Ectodermal cell (in vitro differentiated cells): ENCODE measurements at regions not wholly inside any gene's neighbourhood (a gene's known extent, or its start where the extent isn't known, plus 50 kb on each side); places are given as distances from the start of the nearest gene placed in this dataset.

ENCODE experiments used
- H3K27ac ChIP-seq: 2 replicates; pipeline ENCODE4 v1.7.0; 2013; ENCODE audit warnings: mild to moderate bottlenecking, low read depth, low read length; ENCODE audit not compliant: insufficient read depth, poor library complexity, severe bottlenecking
- H3K27me3 ChIP-seq: 2 replicates; pipeline ENCODE4 v1.7.0; 2013; ENCODE audit warnings: mild to moderate bottlenecking, low read length; ENCODE audit not compliant: insufficient read depth, control insufficient read depth, poor library complexity, severe bottlenecking
- H3K36me3 ChIP-seq: one replicate; pipeline ENCODE4 v1.7.0; 2013; ENCODE audit warnings: low read length; ENCODE audit not compliant: control insufficient read depth, insufficient read depth
- H3K4me1 ChIP-seq: one replicate; pipeline ENCODE4 v1.7.0; 2013; ENCODE audit warnings: low read length; ENCODE audit not compliant: control insufficient read depth, insufficient read depth
- H3K4me3 ChIP-seq: 2 replicates; pipeline ENCODE4 v1.7.0; 2013; ENCODE audit warnings: low read depth, low read length, control low read depth; ENCODE audit not compliant: insufficient read depth
- H3K9me3 ChIP-seq: 2 replicates; pipeline ENCODE4 v1.7.0; 2013; ENCODE audit warnings: mild to moderate bottlenecking, low read length, moderate library complexity; ENCODE audit not compliant: control insufficient read depth
- WGBS, 2 experiments: methylation state at CpG; one replicate each; pipeline ENCODE4 v1.1.7; 2013; ENCODE audit warnings: missing lambda C conversion rate in 2 of 2; 5-methylcytosine and 5-hydroxymethylcytosine counted together

DNA sequence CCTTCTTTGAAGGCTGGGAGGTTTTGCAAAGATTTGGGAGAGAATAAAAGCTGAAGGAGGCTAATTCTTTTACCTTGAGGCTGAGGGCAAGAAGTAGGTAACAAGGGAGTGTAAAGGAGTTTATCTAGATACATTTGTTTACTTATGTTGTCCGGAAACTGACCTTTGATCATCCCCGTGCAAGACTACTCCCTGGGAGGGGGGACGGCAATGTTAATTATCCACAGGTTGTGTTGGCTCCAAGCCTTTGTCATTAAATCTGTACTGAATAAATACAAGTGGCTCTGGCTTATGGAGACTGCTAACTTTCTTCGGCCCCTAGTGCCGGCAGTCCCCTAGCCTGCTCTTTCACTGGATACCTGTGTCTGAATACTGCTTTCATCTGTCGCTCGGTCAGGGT lies 1250.6 kb upstream of the LRRTM3 start:
- Histone ChIP-seq H3K27me3 (no peaks in the 10 kb centered on the region), H3K27ac (no peak overlapping the region), H3K9me3 (no peaks in the 10 kb centered on the region), H3K36me3 (no peaks in the 10 kb centered on the region), H3K4me1 (no peaks in the 10 kb centered on the region), H3K4me3 (no peak overlapping the region)
- 91 to 95% methylated on average over 5 to 7 of the region's 7 CpGs for WGBS, 2 experiments

DNA sequence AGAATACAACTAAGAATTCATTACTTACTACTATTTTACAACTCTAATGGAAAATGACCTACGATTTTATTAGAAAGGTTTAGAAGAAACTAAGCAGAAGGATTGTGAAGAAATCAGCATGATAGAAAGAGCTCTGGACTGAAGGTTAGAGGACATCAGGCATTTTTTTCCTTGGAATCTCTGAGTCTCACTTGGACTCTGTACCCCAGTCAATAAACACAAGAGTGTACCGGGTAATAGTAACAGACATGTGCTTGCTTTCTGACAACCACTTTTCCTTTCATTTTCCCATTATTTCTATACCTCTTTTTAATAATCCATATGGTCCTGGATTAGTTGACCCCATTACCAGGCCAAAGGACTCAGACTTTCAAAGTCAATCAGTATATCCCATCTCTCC lies 1240.9 kb upstream of the LRRTM3 start:
- Histone ChIP-seq H3K4me3 (no peak overlapping the region), H3K4me1 (no peaks in the 10 kb centered on the region), H3K27me3 (no peaks in the 10 kb centered on the region), H3K9me3 (no peaks in the 10 kb centered on the region), H3K27ac (no peak overlapping the region), H3K36me3 (no peaks in the 10 kb centered on the region)
- WGBS, 2 experiments, result 93 to 98% methylated on average over 2 of the region's 2 CpGs

DNA sequence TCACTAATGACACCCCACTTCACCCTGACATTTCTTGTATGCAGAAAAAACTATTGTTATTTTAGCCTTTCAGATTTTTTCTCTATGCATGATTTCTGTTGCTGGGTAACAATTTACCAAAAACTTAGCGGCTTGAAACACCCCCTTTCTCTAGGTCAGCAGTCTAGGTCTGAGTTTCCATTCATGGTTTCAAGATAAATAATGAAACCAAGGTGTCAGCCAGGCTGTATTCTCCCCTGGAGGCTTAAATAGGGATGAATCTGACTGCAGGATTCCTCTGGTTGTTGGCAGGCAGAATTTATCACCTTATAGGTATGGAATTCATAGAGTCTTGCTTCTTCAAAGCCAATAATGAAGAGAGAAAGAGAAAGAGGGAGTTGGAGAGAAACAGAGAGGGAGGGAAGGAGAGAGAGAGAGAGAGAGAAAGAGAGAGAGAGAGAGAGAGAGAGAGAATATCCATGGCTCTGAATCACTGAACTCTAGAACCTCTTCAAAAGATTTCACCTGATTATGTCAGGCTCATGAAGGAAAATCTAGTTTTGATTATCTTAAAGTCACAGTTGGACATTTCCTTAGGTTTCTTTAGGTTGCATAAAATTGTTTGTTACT lies 1224.6 kb upstream of the LRRTM3 start:
- Histone ChIP-seq H3K4me1 (no peaks in the 10 kb centered on the region), H3K27ac (no peak overlapping the region), H3K36me3 (no peaks in the 10 kb centered on the region), H3K4me3 (no peak overlapping the region), H3K27me3 (no peaks in the 10 kb centered on the region), H3K9me3 (no peaks in the 10 kb centered on the region)
- WGBS, 2 experiments, result 92 to 93% methylated on average over 1 of the region's 1 CpG

DNA sequence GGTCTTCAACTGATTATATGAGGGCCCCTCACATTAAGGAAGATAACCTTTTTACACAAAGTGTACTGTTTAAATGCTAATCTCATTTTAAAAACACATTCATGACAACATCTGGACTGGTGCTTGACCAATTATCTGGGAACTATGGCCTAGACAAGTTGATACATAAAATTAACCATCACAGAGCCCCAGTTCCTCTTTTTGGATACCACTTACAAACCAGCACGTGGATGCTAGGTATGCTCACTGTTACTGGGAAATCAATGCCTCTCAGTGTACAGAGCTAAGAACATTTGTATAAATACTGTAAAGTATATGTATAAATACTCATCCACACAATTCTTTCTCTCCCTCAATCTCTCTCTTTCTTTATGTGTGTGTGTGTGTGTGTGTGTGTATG lies 1217.8 kb upstream of the LRRTM3 start:
- Histone ChIP-seq H3K27me3 (no peaks in the 10 kb centered on the region), H3K9me3 (no peaks in the 10 kb centered on the region), H3K27ac (no peak overlapping the region), H3K36me3 (no peaks in the 10 kb centered on the region), H3K4me3 (no peak overlapping the region), H3K4me1 (no peaks in the 10 kb centered on the region)
- WGBS, 2 experiments, result 44% methylated on average over 1 of the region's 1 CpG; no CpG with 5 or more reads in 1 of the 2 experiments

DNA sequence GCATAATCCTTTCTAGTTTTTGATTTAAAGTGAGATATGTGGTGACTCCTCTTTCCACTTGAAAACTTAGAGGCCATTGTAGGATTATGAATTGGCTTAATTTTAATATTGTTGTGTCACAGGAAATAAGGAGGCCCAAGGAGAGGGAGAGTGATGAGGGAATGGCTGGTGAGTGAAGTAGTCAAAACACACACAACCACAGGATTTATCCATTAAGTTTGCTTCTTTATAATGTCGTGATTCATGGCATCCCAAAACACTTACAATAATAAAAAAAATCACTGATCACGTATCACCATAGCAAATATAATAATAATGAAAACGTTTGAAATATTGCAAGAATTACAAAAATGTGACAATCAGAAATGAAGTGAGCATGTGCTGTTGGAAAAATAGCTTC lies 1215.5 kb upstream of the LRRTM3 start:
- H3K27me3 ChIP-seq, result no peaks in the 10 kb centered on the region
- 97 to 100% methylated on average over 2 of the region's 3 CpGs for WGBS, 2 experiments
- H3K4me3 ChIP-seq, result no peak overlapping the region
- no peak overlapping the region for H3K27ac ChIP-seq
- no peaks in the 10 kb centered on the region for H3K9me3 ChIP-seq
- no peaks in the 10 kb centered on the region for H3K4me1 ChIP-seq
- H3K36me3 ChIP-seq, result no peaks in the 10 kb centered on the region

DNA sequence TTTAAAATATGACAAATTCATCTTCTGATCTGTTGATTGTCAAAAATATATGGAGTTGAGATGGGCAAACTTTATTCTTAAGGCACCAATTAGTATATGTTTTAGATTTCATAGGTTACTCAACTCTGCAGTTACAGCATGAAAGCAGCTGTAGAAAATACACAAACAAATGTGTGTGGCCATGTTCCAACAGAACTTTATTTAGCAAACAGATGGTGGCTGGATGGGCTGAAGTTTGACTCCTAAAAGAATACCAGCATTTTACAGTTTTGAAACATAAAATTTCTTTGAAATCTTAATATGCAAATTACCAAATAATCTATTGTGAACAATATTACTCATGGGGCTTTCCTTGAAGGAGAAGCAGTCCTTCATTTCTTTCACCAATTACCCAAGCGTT lies 1206.0 kb upstream of the LRRTM3 start:
- Histone ChIP-seq H3K27me3 (no peaks in the 10 kb centered on the region), H3K27ac (no peak overlapping the region), H3K4me1 (no peaks in the 10 kb centered on the region), H3K4me3 (no peak overlapping the region), H3K36me3 (no peaks in the 10 kb centered on the region), H3K9me3 (no peaks in the 10 kb centered on the region)
- no CpG with 5 or more reads among the region's 1 CpG for WGBS, 2 experiments

DNA sequence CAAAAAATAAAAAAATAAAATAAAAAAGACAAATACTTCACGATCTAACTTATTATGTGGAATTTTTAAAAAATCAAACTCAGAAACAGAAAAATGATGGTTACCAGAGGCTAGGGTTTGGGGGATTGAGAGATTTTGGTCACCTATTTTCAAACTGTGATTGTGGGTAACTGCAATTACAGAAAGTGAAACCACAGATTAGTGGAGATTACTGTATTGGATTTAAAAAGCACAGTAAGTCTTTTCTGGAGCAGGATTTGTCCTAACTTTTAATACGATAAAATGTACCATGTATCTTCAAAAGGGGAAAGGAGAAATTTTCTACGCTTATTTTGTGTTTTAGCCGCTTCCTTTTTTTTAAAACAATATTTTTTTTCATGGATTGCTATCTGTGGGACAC lies 1204.9 kb upstream of the LRRTM3 start:
- no peaks in the 10 kb centered on the region for H3K9me3 ChIP-seq
- H3K27ac ChIP-seq, result no peak overlapping the region
- H3K4me3 ChIP-seq, result no peak overlapping the region
- WGBS, 2 experiments, result 100% methylated on average over 3 to 4 of the region's 4 CpGs
- H3K27me3 ChIP-seq, result no peaks in the 10 kb centered on the region
- H3K36me3 ChIP-seq, result no peaks in the 10 kb centered on the region
- no peaks in the 10 kb centered on the region for H3K4me1 ChIP-seq

DNA sequence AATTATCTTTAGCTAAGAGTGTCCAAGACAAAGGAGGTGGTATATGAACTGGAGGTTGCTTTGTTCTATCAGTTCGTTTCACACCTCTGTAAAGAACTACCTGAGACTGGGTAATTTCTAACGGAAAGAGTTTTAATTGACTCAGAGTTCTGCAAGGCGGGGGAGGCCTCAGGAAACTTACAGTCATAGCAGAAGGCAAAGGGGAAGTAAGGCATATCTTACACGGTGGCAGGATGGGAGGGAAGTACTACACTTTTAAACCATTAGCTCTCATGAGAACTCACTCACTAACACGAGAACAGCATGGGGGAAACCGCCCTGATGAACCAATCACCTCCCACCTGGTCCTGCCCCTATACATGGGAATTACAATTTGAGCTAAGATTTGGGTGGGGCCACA lies 1202.3 kb upstream of the LRRTM3 start:
- WGBS, 2 experiments, result 89 to 91% methylated on average over 6 of the region's 6 CpGs
- no peaks in the 10 kb centered on the region for H3K36me3 ChIP-seq
- no peak overlapping the region for H3K4me3 ChIP-seq
- H3K9me3 ChIP-seq, result no peaks in the 10 kb centered on the region
- H3K27me3 ChIP-seq, result no peaks in the 10 kb centered on the region
- no peak overlapping the region for H3K27ac ChIP-seq
- no peaks in the 10 kb centered on the region for H3K4me1 ChIP-seq

DNA sequence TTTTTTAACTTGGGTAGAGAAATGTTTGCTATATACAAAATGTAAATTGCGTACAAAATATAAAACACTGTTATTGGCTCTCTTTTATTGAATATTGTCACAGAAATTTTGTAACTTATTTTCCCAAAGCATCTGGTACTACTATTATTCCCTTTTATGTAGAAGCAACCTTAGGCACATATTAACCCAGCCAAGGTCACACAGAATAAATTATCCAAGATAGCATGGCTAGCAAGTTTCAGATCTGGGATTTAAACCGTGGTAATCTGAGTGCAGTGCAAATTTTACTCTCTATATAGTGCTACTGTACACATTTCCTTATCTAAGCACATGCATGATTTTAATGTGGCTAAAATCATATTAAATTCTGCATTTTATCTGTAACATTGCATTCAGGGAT lies 1190.5 kb upstream of the LRRTM3 start:
- H3K4me1 ChIP-seq, result no peaks in the 10 kb centered on the region
- no peaks in the 10 kb centered on the region for H3K36me3 ChIP-seq

DNA sequence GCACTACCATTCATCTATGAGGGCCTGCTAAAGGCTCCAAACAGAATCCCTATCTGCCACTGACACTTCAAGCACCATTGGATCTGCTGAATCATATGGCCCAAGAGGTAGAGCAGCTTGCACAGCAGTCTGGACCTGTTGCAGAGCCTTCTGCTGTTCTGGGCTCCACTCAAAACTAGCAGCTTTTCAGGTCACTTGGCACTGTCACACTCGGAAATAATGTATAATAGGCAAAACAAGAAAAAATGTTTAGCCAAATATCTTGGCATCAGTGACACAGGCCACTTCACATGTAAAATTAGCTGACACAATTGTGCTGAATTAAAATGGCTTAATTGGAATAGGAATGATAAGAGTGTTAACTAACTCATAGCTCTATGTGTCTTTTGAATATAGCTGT lies 1182.9 kb upstream of the LRRTM3 start:
- Histone ChIP-seq H3K27me3 (no peaks in the 10 kb centered on the region), H3K4me1 (no peaks in the 10 kb centered on the region), H3K36me3 (no peaks in the 10 kb centered on the region), H3K9me3 (no peaks in the 10 kb centered on the region), H3K4me3 (no peak overlapping the region), H3K27ac (no peak overlapping the region)
- WGBS, 2 experiments, result 89 to 94% methylated on average over 1 of the region's 1 CpG

More for the DNA sequence above, 1190.5 kb upstream of the LRRTM3 start:
- Histone ChIP-seq H3K27me3 (no peaks in the 10 kb centered on the region), H3K9me3 (no peaks in the 10 kb centered on the region), H3K27ac (no peak overlapping the region), H3K4me3 (no peak overlapping the region)
- 89 to 97% methylated on average over 1 to 2 of the region's 2 CpGs for WGBS, 2 experiments

DNA sequence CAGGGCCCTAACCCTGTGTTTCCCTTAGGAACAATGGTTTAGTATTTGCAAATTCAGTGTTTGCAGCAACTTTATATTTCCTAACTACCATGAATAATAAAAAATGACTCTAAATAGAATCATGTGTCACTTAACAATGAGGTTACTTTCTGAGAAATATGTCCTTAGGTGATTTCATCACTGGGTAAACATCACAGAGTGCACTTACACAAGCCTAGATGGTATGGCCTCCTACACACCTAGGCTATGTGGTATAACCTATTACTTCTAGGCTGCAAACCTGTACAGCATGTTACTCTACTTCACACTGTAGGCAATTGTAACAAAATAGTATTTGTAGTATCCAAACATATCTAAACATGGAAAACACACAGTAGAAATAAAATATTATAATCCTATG lies 1174.6 kb upstream of the LRRTM3 start:
- Histone ChIP-seq H3K27ac (no peak overlapping the region), H3K27me3 (no peaks in the 10 kb centered on the region), H3K9me3 (no peaks in the 10 kb centered on the region), H3K4me3 (no peak overlapping the region), H3K4me1 (no peaks in the 10 kb centered on the region), H3K36me3 (no peaks in the 10 kb centered on the region)
